ENCODE measurements at regions not wholly inside any gene's neighbourhood (a gene's known extent, or its start where the extent isn't known, plus 50 kb on each side); places are given as distances from the start of the nearest gene placed in this dataset.
"Not testable (repeated sequence)": the region's sequence is repeated elsewhere in the genome, so short reads cannot be mapped to it uniquely, and the experiment has no call there.

DNA sequence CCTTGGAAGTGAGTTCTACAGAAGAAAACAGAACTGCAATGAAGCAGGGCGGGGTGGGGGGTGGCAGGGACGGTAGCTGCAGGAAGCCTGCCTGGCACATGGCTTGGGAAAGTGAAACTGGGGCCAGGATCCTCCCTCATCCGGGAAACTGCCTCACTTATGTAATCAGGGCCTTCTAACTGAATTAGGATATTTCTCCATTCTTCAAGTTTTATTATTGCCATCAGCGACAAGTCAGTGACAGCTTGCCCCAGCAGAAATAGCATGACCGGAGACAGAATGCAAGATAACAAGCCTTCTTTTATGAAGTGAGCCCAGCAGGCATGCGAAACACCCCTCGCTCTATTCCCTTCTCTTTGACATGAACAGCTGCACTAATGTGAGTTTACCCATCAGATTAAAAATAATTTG is 77.5 kb upstream of the CACUL1 start:
- DNase-seq (ENCODE audit: low spot score), result peak; percentile 85
- intact Hi-C loops (cut with DNase I), result no loop called here

DNA sequence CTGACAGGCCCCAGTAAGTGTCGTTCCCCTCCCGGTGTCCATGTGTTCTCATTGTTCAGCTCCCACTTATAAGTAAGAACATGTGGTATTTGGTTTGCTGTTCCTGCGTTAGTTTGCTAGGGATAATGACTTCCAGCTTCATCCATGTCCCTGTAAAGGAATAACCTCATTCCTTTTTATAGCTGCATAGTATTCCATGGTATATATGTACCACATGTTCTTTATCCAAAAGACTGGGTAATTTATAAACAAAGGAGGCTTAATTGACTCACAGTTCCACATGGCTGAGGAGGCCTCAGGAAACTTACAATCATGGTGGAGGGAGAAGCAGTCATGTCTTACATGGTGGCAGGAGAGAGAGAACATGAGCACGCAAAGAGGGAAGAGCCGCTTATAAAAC is 79.6 kb upstream of the CACUL1 start:
- intact Hi-C loops (cut with DNase I); DNase-seq (ENCODE audit: low spot score): not testable (repeated sequence)

DNA sequence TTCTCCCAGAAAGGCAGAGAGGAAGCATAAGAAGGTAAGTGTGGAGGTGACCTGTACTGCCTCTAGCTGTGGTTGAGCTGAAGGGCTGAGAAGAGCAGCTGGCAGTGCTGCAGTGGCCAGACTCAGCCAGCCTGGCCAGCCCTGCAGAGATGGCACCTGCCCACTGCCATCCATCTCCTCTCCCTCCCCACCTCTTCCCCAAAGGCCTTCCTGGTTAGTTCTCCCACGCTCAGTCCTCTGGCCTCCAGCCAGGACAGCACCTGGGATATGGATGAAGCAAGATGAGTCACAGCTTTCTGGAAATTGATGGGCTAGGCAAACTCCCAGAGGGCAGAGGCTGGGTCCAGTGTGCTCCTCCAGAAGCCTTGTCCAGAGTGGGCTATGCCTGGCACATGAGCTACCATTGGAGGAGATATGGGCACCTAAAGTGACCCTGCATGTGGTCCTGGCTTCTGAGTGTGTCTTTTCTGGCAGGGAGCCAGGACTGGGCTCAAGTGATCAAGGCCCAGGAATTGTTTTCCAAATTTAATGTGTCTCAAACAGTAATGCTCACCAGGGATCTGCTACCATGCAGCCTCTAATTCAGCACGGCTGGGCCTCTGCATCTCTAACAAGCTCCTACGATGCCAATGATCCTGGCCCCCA is 81.0 kb upstream of the CACUL1 start:
- intact Hi-C loops (cut with DNase I), result no loop called here
- DNase-seq (ENCODE audit: low spot score), result no peak

DNA sequence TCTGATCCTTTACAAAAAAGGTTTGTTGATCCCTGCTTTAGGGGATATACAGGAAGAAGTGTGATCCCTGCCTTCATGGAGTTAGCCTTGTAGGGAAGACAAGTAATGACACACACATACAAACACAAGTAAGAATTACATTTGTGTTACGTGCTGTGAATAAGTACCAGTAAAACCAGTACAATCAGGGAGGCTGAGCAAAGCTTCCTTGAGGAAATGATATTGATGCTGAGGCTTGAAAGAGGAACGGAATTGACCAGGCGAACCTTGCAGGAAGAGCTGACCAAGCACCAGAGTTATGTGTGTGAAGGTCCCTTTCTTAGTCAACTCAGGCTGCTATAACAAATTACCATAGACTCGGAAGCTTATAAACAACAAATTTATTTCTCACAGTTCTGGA is 83.6 kb upstream of the CACUL1 start:
- DNase-seq (ENCODE audit: low spot score), result no peak
- intact Hi-C loops (cut with DNase I), result no loop called here

DNA sequence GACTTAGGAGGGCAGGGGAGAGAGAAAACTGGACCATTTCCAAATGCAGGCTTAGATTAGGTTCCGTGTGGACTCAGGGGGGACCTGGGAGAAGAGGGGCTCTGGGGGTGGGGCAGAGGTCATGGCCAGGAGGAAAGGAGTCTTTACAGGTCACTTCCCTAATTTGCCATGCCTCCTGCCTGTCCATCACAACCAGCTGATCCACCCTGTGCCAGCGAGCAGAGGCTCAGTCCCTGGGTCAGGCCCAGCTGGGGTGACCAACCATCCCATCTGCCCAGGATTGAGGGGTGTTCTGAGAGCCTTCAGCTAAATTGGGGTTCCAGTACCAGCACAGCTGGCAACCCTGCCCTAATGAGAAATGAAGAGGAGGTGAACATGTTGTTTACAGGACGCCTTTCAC is 84.6 kb upstream of the CACUL1 start:
- DNase-seq (ENCODE audit: low spot score), result no peak
- intact Hi-C loops (cut with DNase I), result no loop called here

DNA sequence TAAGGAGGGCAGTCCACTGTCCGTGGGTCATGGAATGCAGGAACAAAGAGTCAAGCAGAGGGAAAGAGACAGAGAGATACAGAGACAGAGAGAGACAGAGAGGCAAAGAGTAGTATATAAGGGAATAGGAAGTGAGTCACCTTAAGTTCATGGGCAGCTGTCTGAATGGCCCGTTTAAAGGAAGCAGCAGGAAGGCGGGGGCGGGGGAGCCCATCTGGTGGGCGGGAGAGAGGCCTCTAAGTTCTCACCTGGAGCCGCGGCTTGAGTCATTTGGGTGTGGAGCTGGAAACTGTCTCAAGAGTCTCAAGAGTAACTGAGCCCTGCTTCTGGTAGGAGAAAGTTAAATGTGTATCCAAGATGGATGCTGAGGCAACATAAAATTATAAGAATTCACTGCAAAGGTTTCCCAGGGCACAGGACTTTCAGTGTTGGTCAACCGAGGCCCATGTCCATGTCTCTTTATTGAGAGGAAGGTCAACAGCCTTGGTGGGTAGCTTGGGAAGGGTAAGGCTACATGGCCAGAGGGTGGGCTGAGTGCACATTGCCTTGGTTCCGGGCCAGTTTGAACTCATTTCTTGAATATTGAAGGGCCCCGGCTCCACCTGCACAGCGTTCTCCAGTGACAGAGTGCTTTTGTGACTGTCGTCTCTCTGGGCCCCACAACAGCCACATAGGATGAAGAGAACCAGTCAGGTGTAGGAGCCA is 85.5 kb upstream of the CACUL1 start:
- intact Hi-C loops (cut with DNase I), result no loop called here
- no peak for DNase-seq (ENCODE audit: low spot score)

DNA sequence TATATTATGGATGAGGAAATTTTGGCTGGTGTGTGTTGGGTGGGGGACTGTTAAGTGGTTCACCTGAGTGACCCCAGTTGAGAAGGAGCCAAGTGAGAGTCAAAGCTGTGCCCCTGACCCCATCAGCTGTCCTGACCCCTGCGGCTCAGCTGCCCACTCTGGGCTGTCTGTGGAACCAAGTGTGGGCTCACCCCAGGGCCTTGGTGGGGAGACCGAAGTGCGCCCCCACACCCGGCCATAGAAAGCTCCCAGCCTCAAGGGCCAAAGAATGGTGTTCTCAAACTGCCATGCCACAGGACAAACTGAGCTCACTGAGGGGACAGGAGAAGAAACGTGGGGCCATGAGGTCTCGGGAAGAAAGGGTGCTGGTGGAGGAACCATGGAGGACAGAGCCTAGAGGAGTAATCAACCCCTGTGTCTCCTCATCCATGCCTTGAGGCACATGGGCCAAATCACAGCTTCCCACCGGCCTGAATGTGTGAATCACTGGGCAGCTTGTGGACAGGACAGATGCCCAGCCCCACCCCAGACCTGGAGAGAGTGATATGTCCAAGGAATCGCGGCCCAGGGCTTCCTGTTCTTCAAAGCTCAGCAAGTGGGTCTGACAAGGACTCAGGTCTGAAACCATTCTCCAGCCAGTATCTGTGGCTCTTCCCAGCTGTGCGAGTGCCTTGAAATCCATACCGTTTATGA is 86.2 kb upstream of the CACUL1 start:
- intact Hi-C loops (cut with DNase I), result no loop called here
- no peak for DNase-seq (ENCODE audit: low spot score)

DNA sequence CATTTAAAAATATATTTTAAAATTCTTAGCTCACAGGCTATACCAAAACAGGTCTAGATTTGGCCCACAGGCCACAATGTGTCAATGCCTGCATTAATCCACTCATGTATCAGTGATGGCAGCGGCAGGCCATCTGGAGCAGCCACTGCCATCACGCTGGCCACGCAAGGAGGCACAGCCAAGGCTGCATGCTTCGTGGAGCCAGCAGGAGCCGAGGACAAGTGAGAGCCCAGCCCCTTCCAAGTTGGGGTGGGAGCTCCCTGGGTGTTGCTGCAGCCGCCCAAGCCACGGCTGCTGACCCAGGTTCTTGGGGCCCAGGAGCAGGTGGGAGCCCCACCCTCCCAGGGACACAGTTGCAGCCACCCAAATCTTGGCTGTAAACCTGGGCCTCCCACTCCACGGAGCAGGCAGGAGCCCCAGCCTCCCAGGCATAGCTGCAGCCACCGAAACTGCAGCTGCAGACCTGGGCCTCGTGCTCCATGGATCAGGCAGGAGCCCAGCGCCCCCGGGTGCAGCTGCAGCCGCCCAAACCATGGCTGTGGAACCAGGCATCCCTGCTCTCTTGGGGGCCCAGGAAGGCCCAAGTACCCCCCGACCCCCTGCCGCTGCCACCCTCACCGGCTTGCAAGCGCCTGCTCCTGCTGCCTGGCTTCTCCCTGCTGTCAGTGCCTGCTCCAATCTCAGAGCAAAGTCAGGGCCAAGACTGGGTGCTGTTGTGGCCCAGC is 87.3 kb upstream of the CACUL1 start:
- no peak for DNase-seq (ENCODE audit: low spot score)
- intact Hi-C loops (cut with DNase I), result no loop called here

DNA sequence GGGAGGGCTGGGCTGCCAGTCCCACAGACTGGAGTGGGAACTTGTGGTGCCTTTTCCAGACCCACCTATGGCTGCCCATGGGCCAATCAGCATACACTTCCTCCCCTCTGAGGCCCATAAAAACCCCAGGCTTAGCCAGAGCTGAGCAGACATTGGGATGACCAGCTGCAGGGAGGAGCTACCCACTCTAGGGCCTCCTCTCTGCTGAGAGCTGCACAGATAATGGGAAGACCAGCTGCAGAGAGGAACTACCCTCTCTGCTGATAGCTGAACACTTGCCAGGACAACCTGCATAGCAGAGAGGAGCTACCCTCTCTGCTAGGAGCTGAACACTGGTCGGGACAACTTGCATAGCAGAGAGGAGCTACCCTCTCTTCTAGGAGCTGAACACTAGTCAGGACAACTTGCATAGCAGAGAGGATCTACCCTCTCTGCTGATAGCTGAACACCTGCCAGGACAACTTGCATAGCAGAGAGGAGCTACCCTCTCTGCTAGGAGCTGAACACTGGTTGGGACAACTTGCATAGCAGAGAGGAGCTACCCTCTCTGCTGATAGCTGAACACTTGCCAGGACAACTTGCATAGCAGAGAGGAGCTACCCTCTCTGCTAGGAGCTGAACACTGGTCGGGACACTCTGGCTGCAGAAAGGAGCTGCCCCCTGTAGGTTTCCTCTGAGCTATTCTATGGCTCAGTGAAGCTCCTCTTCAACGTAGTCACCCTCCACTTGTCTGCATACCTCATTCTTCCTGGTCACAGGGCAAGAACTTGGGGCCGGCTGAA is 88.3 kb upstream of the CACUL1 start:
- DNase-seq (ENCODE audit: low spot score), result no peak
- intact Hi-C loops (cut with DNase I), result no loop called here

DNA sequence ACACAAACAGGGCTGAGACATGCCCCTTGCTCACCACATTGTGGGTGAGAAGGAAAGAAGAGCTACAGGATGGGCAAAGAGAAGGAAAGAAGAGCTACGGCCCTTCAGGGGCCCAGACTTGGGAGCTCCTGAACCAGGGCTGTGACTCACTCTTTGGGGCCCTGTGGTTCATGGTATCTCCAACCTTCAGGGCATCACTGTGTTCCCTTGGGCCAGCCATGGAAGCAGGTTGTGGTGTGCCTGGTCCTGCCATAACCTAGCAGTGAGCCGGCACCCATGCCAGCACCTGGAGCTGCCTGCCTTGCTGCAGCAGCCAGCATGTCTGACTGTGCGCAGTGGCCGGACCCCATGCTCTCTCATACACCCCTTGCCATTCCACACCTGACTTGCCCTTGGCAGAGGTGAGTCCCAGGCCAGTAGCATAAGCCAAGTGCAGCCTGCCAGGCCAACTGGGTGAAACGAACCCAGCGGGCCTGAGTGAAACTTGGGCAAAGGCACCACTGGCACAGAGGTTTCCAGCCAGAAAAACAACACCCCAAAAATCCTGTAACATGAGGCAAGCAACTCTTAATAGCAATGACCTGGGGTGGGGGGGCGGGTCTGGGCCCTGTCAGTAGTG is 89.0 kb upstream of the CACUL1 start:
- DNase-seq (ENCODE audit: low spot score), result no peak

DNA sequence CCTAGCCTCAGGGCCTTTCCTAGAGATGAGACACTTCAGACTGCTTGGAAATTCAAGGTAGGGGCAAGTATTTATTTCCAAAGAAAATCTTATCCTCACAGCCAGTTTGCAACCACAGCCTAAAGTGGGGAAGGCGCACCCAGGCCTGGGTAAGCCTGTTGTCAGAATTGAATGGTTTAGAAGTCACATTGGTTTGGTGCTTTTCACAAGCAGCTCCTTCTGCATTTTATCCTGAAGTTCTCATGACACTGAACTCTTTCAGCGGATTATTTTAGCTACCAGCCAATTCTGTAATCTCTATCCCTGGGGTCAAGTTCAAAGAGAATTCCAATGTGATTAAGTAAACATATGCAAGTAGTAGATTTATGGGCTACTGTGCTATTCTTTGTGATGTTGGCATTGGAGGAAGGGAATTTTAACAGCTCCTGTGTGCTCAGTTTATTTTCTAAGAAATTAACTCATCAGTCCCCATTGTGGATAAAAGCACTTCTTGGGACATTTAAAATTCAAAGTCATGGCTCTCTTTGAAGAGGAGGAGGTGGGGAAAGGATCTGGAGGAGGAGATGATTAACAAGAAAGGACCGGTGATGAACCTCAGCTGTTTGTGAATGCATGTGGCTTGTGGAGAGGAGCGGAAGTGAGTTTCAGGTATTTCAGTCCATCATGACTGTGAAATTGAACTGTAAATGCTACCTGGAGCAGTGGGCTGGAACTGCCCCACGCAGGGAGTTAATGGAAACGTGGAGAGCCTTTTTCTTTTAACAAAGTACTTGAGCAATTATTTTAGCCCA is 90.2 kb upstream of the CACUL1 start:
- intact Hi-C loops (cut with DNase I), result no loop called here
- DNase-seq (ENCODE audit: low spot score), result no peak

More for the DNA sequence above, 89.0 kb upstream of the CACUL1 start:
- intact Hi-C loops (cut with DNase I), result no loop called here

DNA sequence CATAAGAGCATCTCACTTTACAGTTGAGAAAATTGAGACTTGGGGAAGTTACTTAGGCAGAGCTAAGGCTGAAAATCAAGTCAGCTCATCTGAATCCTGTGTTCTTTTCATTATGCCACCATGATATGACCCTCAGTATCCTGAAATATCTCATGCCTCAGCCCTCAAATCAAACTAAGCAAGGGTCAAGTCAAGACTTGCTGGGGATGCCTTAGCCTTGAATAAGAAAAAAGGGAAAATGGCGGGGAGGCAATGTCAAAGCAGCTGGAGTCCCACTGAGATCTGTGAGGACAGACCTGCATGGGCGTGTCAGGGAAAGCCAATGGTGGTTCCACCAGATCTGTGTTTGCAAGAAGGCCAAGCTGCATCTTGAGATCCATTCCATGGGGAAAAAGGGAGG is 91.0 kb upstream of the CACUL1 start:
- DNase-seq (ENCODE audit: low spot score), result no peak
- intact Hi-C loops (cut with DNase I), result no loop called here

DNA sequence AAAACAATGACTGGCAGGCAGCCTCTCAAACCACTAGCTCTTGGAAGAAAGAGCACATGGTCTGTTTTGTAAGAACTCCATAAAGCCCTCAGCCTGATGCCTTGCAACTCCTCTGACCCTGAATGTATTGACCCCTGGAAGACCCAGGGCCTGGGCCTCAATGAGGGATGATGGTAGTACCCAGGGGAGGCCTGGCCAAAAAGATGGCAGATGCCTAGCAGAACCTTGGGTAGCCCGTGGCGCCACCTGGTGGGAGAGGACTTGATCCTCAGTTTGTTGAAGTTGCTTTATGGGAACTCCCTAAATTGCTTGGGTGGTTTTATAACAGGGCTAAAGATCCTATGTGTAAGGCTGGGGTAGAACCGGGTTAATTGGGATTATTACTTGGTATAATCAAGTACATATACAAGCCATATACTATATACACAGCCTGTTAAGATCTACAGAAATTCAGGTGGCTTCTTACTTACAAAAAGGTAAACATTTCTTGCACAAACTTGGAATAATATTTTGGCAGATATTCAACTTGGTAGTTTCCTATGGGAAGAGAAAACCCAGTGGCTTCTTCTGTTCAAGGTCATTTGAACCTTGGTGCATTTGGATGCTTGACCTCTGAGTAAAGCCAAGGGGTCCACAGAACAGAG is 95.8 kb upstream of the CACUL1 start:
- intact Hi-C loops (cut with DNase I), result loop anchor here (10.0 kb wide), 1 partner anchor 174 kb away; the partner anchor contains the start of gene NANOS1

DNA sequence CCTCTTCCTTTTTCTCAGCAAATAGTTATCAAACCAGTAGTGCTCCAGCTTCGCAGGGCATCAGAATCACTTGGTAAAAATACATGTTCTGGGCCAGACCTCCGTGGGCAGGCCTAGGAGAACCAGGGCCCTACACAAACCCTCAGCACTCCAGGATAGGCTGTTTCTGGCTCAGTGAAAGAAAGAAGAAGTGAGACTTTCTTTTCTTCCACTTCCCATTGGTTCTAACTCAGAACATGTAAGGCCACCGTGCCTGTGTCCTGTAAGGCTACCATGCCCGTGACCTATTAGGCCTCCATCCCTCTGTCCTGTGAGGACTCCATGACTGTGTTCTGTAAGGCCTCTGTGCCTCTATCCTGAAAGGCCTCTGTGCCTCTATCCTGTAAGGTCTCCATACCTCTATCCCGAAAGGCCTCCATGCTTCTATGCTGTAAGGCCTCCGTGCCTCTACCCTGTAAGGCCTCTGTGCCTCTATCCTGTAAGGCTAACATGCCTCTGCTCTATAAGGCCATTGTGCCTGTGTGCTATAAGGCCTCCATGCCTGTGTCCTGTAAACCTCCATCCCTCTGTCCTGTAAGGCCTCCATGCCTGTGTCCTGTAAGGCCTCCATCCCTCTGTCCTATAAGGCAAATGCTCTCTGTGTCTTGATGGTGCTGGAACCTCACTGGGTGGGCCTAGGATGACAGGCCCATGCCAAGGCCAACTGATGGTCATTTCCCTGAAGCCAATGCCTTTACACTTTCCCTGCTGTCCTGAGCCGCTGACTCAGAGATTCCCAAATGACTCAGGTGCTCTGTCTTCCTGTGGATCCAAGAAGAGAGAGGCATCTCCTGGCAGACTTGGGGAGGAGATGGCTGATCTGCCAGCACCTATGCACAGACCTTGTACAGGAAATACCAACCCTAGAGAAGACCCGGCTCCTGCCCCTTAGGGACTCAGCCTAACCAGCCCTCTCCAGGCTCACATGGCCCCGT is 96.6 kb upstream of the CACUL1 start:
- intact Hi-C loops (cut with DNase I), result loop anchor here (10.0 kb wide), 1 partner anchor 173 kb away; the partner anchor contains the start of gene NANOS1
- DNase-seq (ENCODE audit: low spot score), result no peak

More for the DNA sequence above, 95.8 kb upstream of the CACUL1 start:
- no peak for DNase-seq (ENCODE audit: low spot score)

DNA sequence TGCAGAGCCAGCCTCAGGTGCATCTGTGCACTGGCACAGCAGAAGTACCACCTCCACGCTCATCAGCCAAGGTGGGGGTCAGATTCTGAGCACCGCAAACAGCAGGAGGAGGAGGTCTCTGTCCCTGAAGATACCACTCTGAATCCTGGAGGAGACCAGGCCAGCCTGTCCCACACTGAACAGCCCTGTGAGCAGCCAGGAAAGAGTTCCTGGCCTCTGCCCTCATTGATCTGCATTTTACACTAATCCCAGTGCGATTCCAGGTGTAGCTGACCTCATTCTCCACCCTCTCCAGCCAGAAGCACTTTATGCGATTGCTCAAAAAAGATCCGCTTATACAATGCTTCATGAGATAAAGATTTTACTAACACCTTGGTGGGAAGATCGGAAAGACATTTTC is 99.1 kb upstream of the CACUL1 start:
- no peak for DNase-seq (ENCODE audit: low spot score)
- intact Hi-C loops (cut with DNase I), result loop anchor here (10.0 kb wide), 1 partner anchor 171 kb away; the partner anchor contains the start of gene NANOS1

DNA sequence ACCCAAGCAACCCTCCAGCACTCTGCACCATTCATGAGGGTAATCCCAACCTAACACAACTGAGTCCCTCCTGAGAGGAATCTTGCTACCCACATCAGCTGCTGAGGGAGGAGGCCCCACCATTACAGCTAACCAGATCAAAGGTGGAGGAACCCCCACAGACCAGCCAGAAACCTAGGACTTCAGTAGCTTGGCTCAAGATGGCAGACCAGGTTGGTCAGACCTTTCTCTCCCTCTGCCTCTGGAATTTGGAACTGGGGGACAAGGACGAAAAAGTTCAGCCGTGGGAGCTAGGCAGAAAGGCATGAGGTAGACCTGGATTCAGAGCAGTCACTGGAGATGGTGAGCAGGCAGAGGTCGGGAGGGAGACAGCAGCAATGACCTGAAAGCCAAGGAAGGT is 101.3 kb upstream of the CACUL1 start:
- intact Hi-C loops (cut with DNase I), result loop anchor here (10.0 kb wide), 1 partner anchor 169 kb away; the partner anchor contains the start of gene NANOS1
- no peak for DNase-seq (ENCODE audit: low spot score)

All from cardiac septum (tissue), 1 donor.